Neural cell (in vitro differentiated cells): ENCODE measurements at regions not wholly inside any gene's neighbourhood (a gene's known extent, or its start where the extent isn't known, plus 50 kb on each side); places are given as distances from the start of the nearest gene placed in this dataset.

Source experiments
- CTCF ChIP-seq: fragments of 450-650 bp; IDR thresholded peaks from 2 replicates; pipeline ENCODE4 v1.5.1; 2014; ENCODE audit warnings: antibody characterized with exemption, mild to moderate bottlenecking, moderate library complexity; ENCODE audit not compliant: poor library complexity, severe bottlenecking
- EP300 ChIP-seq: fragments of 450-650 bp; conservative IDR thresholded peaks from 2 replicates; pipeline ENCODE4 v1.6.1; 2014; ENCODE audit warnings: antibody characterized with exemption, mild to moderate bottlenecking, moderate library complexity; ENCODE audit not compliant: poor library complexity, severe bottlenecking
- POLR2AphosphoS5 ChIP-seq: IDR thresholded peaks from 2 replicates; pipeline ENCODE4 v1.6.1; 2012
- RAD21 ChIP-seq: fragments of 450-650 bp; conservative IDR thresholded peaks from 2 replicates; pipeline ENCODE4 v1.6.1; 2014; ENCODE audit warnings: antibody characterized with exemption, mild to moderate bottlenecking, moderate library complexity
- REST ChIP-seq: IDR thresholded peaks from 2 replicates; pipeline ENCODE4 v1.6.1; 2012; ENCODE audit warnings: borderline replicate concordance
- TAF1 ChIP-seq: IDR thresholded peaks from 2 replicates; pipeline ENCODE4 v1.6.1; 2012; ENCODE audit warnings: low read depth

DNA sequence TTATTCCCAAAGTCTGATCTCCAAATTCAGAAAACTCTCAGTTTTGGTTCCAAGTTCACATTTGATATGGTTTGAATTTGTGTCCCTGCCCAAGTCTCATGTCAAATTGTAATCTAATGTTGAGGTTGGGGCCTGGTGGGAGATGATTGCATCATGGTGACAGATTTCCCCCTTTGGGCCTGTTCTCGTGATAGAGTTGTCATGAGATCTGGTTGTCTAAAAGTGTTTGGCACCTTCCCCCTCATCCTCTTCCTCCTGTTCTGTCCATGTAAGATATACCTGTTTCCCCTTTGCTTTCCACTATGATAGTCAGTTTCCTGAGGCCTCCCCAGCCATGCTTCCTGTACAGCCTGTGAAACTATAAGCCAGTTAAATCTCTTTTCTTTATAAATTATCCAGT is 138.6 kb downstream of the ARL4A start:
- TF ChIP-seq CTCF (no peak), TAF1 (no peak), POLR2AphosphoS5 (no peak), RAD21 (no peak), EP300 (no peak), REST (no peak)
